C4-2B (cell line): ENCODE measurements at regions not wholly inside any gene's neighbourhood (a gene's known extent, or its start where the extent isn't known, plus 50 kb on each side); places are given as distances from the start of the nearest gene placed in this dataset.

Experiments used
- CTCF ChIP-seq: fragments of 450-650 bp; conservative IDR thresholded peaks from 2 replicates; pipeline ENCODE4 v1.5.1; 2017; ENCODE audit warnings: mild to moderate bottlenecking
- ZFX ChIP-seq: fragments of 450-650 bp; IDR thresholded peaks from 2 replicates; pipeline ENCODE4 v1.6.1; 2017

GRCh38 chr4:123266221-123266620 is 130.4 kb upstream of the SPRY1 start:
- TF ChIP-seq CTCF: no peak
- TF ChIP-seq ZFX: no peak
